ENCODE measurements at regions not wholly inside any gene's neighbourhood (a gene's known extent, or its start where the extent isn't known, plus 50 kb on each side); places are given as distances from the start of the nearest gene placed in this dataset.

DNA sequence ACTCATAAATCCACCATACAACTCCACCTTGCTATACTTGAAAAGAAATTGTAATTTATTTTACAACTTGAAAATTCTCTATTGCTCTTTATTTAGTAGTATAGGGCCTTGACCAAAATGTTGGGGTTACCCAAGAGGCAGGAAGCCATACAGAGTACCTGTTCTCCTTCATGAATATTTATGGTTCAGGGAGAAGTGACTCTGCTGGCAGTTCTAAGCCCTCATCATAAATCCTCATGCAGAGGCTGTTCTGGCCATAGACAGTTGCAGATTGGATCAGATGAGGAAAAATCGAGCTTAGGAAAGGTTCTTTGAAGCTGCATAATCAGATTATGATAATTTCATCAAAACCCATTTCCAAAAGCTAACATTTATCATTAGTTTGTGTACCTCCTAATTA is 449.4 kb upstream of the TENM4 start:
- no peak for DNase-seq (ENCODE audit: low read depth)

- no peak for DNase-seq (ENCODE audit: low read depth)
Measured at GRCh38 chr11:79864882-79865281, 424.1 kb upstream of the TENM4 start.

DNA sequence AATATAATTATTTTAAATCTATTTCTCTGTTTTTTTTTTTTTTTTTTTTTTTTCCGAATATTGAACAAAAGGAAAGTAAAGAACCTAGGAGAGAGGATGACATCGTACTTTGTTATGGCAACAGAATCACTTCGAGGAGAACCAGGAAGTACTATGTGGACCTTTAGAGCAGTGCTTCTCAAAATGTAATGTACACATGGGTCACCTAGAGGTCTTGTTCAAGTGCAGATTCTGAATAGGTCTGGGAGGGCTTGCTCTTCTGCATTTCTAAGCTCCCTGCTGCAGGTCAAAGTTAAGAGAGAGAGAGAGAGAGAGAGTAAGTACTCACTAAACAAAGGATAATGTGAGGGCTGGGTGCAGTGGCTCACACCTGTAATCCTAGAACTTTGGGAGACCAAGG is 419.5 kb upstream of the TENM4 start:
- DNase-seq (ENCODE audit: low read depth): no peak

DNA sequence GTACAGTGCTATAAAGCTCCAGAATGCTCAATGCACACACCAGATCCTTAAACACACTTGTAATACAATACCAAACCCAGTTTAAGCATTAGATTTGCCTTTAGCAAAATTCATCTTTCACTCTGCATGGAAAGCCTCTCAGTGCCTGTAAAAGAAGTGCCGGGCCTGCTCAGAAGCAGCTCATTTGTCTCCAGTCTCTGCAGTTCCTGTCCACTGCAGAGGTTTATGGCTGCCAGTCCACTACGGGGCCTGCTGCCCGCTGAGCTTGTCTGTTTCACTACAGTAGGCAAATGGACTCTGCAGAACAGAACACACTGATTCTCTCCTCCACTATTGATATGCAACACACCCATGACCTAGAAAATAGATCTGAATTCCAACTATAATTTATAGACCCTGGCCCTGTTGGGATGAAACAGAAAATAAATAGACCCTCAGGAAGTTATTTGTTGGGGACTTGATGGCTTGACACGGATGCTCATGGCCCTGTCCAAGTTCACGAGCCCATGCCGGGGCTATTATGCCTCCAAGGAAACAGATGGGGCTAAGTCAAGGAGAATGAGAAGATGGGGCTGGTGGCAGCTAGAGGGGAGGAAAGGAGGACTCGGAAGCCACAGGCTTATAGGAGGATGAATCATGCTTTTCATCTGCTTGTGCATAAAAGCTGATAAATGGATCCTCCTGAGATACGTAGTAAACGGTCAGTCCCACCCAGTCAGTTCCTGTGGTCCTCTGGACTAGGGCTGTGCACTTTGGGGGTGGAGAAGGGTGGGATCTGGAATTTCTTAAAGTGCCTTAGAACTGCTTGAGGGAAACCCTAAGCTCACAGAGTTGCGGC is 416.8 kb upstream of the TENM4 start:
- no peak for DNase-seq (ENCODE audit: low read depth)

DNA sequence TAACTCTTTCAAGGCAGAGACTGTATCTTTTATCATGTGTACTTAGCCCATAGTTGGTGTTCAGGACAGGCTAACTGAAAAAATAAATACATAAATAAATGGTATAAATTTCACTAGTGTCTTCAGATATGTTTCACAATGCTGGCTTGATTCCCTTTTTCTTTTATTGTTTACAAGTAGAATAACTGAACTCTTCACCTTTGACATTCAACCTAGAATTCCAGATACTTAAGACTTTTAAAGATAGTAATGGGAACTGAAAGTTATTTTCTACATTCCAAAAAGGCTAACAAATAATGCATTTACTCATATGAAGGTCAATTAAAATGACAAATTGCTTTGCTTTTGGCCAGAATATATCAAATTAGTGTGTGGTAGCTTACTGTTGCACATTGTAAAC is 411.3 kb upstream of the TENM4 start:
- DNase-seq (ENCODE audit: low read depth): no peak

DNA sequence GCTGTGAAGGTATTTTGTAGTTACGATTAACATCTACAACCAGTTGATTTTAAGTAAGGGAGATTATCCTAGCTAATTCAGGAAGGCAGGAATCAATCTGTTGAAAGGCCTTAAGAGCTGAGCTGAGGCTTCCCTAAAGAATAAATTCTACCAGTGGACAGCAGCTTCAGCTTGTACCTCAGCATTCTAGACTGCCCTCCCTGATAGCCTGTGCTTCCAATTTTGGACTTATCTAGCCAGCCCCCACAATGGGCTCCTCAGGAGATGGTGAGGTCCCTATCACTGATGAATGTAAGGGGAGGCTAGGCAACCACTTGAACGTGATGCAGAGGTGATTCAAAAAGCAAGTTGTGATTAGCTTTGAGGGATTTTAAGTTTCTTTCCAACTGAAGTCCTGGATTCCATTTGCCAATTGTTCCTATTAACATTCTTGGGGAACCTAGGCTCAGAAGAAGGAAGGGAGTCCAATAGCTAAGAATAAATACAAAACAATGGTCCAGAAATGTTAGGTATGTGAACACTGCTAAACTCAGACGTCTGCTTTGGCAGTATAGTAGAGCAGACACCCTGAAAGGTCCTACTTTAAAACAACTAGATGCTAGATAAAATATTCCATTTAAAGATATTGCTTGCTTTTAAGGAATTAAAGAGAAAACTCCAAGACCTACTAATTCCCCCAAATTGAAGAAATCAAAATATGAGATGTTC is 404.3 kb upstream of the TENM4 start:
- DNase-seq (ENCODE audit: low read depth): no peak

GRCh38 chr11:79834015-79834414 is 393.2 kb upstream of the TENM4 start:
- DNase-seq (ENCODE audit: low read depth): no peak

GRCh38 chr11:79830446-79830845 is 389.6 kb upstream of the TENM4 start:
- DNase-seq (ENCODE audit: low read depth): no peak

DNA sequence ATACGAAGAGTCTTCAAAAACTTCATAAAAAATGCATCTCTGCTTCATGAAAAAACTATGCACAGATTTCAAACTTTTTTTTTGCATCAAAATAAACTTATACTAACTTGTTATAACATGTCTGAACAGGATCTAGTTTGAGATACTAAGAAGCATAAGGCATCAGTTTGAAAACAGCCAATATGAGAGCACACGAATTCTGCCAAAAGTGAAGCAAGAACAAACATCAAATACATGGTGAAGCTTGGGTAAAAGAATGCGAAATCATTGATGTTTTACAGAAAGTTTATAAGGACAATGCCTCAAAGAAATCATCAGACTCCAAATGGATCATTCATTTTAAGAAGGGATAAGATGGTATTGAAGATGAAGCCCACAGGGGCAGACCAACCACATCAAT is 389.1 kb upstream of the TENM4 start:
- no peak for DNase-seq (ENCODE audit: low read depth)

DNA sequence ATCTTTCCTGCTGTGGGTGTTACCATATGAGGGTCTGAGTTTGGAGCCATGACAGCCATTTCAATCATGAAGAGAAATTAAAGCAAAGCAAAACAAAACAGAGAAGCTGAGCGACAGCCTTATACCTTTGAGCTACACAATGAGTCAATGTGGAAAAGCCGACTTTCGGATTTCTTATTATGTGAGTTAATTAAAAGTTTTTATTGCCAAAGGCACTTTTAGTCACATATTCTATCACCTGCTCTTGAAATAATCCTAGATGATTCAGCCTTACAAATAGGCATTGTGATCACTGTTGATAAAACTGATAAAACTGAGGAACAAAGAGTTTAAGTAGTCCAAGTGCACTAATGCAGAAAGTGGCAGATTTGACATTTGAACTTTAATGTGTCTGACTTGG is 381.9 kb upstream of the TENM4 start:
- DNase-seq (ENCODE audit: low read depth): no peak

- no peak for DNase-seq (ENCODE audit: low read depth)
Measured at GRCh38 chr11:79813551-79813950, 372.7 kb upstream of the TENM4 start.

GRCh38 chr11:79809487-79809886 is 368.7 kb upstream of the TENM4 start:
- DNase-seq (ENCODE audit: low read depth): no peak

DNA sequence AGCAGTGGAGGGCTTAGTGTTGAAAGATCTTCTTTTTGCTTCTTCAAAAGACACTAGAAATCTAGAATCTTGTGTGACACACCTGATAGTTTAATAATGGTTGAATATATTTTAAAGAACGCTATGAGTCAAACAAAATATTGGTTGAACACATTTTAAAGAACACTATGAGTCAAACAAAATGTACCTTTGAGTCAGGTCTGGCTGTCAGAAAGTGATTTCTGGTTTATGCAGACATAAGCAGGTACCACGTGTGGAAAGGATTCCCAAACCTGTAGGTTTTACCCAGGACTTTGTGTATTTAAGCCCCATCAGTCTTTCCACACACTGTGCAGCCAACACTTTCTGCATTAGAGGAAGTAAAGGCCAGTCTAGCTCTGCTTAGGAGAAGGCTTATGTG is 366.7 kb upstream of the TENM4 start:
- DNase-seq (ENCODE audit: low read depth): no peak

- DNase-seq (ENCODE audit: low read depth): no peak
Measured at GRCh38 chr11:79796704-79797103, 355.9 kb upstream of the TENM4 start.

DNA sequence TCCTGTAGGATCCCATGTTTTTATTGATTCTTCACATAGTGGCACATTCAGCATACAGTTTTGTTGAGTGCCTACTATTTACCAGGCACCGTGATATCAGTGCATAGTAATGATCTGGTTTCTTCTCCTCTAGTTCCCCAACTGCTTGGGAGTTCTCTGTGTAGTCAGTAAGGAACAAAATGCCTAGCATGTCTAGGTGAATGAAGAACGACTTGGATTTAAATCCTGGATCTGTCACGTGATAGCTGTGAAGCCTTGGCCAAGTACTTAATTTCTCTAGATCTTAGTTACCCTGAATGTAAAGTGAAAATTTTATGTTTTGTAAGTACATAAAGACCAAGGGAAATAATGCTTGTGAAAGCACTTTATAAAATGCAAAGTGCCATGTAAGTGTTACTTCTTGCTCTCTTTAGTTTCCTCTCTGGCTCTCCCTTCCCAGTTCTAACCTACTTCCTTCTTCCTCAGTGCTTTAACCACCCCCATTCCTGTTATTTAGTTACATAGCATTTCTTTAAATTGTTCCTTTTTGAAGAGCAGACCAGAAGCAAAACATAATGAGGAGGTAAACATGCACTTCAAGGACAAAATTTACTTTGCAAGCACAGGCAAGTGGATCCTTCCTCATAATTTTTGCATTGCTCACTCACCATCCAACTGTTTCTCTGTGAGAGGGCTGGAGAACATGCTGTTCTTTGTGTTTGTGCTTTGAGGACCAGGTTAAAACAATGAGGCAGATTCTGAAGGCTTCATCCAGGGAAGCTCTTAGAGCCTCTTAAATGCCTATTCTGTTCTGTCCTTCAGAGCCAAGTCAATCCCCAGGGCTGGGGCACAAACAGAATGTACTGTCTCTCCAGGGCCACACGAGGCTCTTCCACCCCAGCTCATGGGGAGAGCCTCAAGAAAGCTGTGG is 353.9 kb upstream of the TENM4 start:
- DNase-seq (ENCODE audit: low read depth): no peak

DNA sequence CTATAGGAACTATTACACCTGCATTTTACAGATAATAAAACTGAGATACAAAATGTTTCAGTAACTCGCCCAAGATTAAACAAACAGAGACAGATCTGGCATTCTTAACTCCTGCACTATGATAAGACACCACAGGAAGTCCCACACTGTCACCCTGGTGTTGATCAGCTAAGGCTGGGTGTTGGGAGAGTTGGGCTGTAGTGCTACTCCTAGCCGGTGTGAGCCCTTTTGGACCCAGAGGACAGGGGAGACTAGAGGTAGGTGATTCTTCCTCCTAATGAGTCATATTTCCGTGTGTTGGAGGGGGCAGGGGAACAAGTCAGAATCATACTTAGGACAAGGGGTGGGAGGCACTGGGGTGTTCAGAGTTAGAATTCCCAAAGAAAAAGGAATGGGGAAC is 353.2 kb upstream of the TENM4 start:
- DNase-seq (ENCODE audit: low read depth): no peak

- DNase-seq (ENCODE audit: low read depth): no peak
Measured at GRCh38 chr11:79786961-79787360, 346.1 kb upstream of the TENM4 start.

DNA sequence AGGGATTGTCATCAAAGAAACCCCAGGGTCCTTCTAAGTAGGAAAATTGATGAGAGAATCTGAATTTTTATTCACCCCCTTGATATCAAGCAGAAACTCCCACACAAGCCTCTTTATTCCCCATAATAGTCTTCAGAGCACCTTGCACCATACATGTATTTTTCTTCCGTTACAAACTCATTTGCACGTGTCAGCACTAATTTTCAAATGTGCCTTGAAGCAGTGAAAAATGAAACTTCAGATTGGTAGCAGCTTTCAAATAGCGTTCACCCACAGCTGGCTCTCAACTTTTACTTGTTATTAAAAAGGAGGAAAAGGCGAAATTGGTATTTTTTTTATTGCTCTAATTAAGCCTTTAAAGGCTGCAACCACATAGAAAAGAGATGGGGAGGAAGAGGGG is 343.0 kb upstream of the TENM4 start:
- DNase-seq (ENCODE audit: low read depth): no peak

GRCh38 chr11:79768343-79768742 is 327.5 kb upstream of the TENM4 start:
- no peak for DNase-seq (ENCODE audit: low read depth)

DNA sequence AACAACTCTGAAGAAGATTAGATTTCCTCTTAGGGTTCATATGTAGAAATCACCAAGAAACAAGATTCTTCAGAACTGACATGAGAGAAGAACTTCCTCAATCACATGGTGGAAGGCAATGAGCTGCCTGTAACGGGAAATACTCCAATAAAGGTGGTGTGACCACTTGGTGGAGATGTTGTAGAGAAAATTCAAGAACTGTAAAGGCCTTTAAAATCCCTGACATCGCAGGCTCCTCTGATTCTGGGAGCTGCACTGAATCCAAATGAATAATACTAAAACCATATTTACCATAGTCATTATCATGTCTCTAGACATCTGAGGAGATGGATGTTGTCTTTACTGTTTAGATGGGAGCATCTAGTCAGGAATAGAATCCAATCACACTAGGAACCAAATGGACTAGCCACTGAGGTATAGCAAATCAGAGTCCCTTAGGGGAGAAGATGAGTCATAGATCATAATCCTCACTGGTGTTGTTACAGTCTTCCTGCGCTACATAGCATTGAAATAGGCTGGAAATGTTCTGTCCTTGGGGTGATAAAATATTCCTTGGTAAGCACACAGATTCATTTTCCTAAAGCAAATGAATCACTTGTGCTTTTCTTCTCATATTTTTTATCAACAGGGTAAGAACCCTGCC is 321.6 kb upstream of the TENM4 start:
- no peak for DNase-seq (ENCODE audit: low read depth)

- DNase-seq (ENCODE audit: low read depth): no peak
Measured at GRCh38 chr11:79758325-79758724, 317.5 kb upstream of the TENM4 start.

- no peak for DNase-seq (ENCODE audit: low read depth)
Measured at GRCh38 chr11:79747406-79747805, 306.6 kb upstream of the TENM4 start.

All from iris pigment epithelial cell (primary cell).